Neural progenitor cell (in vitro differentiated cells): ENCODE measurements at regions not wholly inside any gene's neighbourhood (a gene's known extent, or its start where the extent isn't known, plus 50 kb on each side); places are given as distances from the start of the nearest gene placed in this dataset.

Experiments
- CTCF ChIP-seq: fragments of 200-600 bp; sonication (generic); IDR thresholded peaks from 2 replicates; pipeline ENCODE4 v1.5.1; 2017; ENCODE audit warnings: antibody characterized with exemption, mild to moderate bottlenecking
- EZH2phosphoT487 ChIP-seq: fragments of 200-600 bp; sonication (generic); IDR thresholded peaks from 2 replicates; pipeline ENCODE4 v1.6.1; 2017; ENCODE audit warnings: antibody characterized with exemption

- TF ChIP-seq EZH2phosphoT487: no peak
- no peak for TF ChIP-seq CTCF
These were observed 206.0 kb downstream of the DMRT2 start for GRCh38 chr9:1256178-1256577.
